ENCODE measurements at regions not wholly inside any gene's neighbourhood (a gene's known extent, or its start where the extent isn't known, plus 50 kb on each side); places are given as distances from the start of the nearest gene placed in this dataset.

- no peaks in the 10 kb centered on the region for H3K4me1 ChIP-seq (ENCODE audit: insufficient read depth, low read length)
- H3K9me3 ChIP-seq (ENCODE audit: control insufficient read depth, insufficient read depth, low read length) = no peaks in the 10 kb centered on the region
- no peaks in the 10 kb centered on the region for H3K36me3 ChIP-seq (ENCODE audit: insufficient read depth, low read length)
- no peak overlapping the region for H3K9ac ChIP-seq (ENCODE audit: low read depth, low read length)
Measured at GRCh38 chr4:53695540-53696463, 104.5 kb upstream of the LNX1 start.

- no peaks in the 10 kb centered on the region for H3K9me3 ChIP-seq (ENCODE audit: control insufficient read depth, insufficient read depth, low read length)
Measured at GRCh38 chr4:53694666-53695065, 103.4 kb upstream of the LNX1 start.

GRCh38 chr4:53693909-53694308 lies 102.6 kb upstream of the LNX1 start:
- H3K36me3 ChIP-seq (ENCODE audit: insufficient read depth, low read length) = no peaks in the 10 kb centered on the region
- no peaks in the 10 kb centered on the region for H3K4me1 ChIP-seq (ENCODE audit: insufficient read depth, low read length)
- H3K9me3 ChIP-seq (ENCODE audit: control insufficient read depth, insufficient read depth, low read length) = no peaks in the 10 kb centered on the region
- no peak overlapping the region for H3K9ac ChIP-seq (ENCODE audit: low read depth, low read length)

More at GRCh38 chr4:53694666-53695065, 103.4 kb upstream of the LNX1 start:
- no peaks in the 10 kb centered on the region for H3K36me3 ChIP-seq (ENCODE audit: insufficient read depth, low read length)
- H3K9ac ChIP-seq (ENCODE audit: low read depth, low read length) = no peak overlapping the region
- H3K4me1 ChIP-seq (ENCODE audit: insufficient read depth, low read length) = no peaks in the 10 kb centered on the region

DNA sequence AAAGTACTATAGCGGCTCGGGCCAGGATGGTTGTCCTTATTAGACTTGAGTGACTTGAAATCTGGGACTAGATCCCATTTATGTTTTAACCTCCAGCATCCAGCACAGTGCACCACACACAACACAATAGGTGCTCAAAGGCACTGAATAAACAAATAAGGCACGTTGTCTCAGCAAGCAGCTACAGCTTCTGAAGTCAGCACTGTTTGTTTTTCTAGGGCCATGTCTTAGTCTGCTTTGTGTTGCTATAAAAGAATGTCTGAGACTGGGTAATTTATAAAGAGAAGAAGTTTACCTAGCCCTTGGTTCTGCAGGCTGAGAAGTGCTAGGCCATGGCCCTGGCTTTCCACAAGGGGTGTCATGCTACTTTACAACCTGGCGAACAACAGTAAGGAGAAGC lies 102.1 kb upstream of the LNX1 start:
- Histone ChIP-seq H3K4me1 (ENCODE audit: insufficient read depth, low read length) (no peaks in the 10 kb centered on the region), H3K9me3 (ENCODE audit: control insufficient read depth, insufficient read depth, low read length) (no peaks in the 10 kb centered on the region), H3K9ac (ENCODE audit: low read depth, low read length) (no peak overlapping the region), H3K36me3 (ENCODE audit: insufficient read depth, low read length) (no peaks in the 10 kb centered on the region)

- Histone ChIP-seq H3K4me1 (ENCODE audit: insufficient read depth, low read length) (no peaks in the 10 kb centered on the region), H3K36me3 (ENCODE audit: insufficient read depth, low read length) (no peaks in the 10 kb centered on the region), H3K9ac (ENCODE audit: low read depth, low read length) (no peak overlapping the region), H3K9me3 (ENCODE audit: control insufficient read depth, insufficient read depth, low read length) (no peaks in the 10 kb centered on the region)
Measured at GRCh38 chr4:53688186-53688790, 97.0 kb upstream of the LNX1 start.

DNA sequence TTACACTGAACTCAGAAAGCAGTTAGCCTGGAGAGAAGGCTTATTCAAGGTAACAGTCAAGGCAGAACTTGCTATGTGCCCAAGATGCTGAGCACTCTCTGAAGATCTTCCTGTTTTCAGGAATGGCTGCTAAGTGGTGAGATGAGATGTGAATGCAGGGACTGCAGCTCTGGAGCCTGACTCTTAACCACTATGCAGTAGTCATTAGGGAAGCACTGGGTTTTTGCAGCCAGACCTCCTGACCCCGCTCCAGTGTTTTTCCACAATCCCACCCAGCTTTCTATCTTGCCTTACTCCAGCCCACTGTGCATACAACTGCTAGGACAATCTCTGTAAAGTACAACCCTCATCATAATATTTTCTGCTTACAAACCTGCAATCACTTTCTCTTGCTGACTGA lies 95.2 kb upstream of the LNX1 start:
- Histone ChIP-seq H3K4me1 (ENCODE audit: insufficient read depth, low read length) (no peaks in the 10 kb centered on the region), H3K36me3 (ENCODE audit: insufficient read depth, low read length) (no peaks in the 10 kb centered on the region), H3K9ac (ENCODE audit: low read depth, low read length) (no peak overlapping the region), H3K9me3 (ENCODE audit: control insufficient read depth, insufficient read depth, low read length) (no peaks in the 10 kb centered on the region)

DNA sequence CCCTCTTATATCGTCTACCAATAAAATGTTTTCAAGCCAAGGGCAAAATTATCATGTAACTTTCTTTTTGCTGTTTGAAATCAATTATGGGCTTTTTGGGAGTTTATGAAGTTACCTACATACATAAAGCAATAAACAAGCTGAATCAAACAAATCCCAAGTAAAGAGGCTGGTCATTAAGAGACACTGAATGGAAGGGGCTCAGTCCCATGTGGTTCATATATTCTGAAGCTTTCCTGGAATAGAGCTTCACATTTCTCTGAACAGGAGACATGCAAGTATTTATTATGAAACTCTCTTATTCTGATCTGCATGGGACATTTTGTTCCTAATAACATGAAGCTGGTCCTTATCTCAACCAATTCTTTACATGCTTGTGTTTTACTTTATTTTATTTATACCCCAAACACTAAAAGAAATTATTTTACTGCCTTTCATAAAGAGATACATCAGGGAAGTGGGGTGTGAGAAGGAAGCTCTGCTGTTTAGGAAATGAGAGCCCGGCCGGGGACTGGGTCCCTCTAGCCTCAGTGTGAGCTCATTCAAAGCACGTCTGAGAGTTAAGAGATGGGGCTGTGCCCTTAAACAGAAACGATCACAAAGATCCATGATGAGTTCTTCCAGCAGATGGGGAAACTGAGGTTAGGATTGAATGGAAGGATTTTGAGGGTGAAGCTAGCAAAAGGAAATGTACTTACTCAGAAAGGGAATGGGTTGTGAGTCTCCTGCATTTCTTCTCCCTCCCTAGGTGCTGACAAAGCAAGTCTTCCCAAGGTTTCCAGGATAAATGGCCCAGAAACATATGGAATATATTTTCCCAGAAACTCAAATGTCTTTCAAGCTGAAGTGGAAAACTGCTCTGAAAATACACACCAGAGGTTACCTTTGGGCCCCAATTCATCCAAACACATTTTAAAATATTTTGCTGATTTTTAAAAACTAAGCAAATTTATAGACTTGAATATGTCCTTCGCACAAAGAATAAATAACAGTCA lies 93.1 kb upstream of the LNX1 start:
- no peak overlapping the region for H3K9ac ChIP-seq (ENCODE audit: low read depth, low read length)
- H3K4me1 ChIP-seq (ENCODE audit: insufficient read depth, low read length) = no peaks in the 10 kb centered on the region
- H3K36me3 ChIP-seq (ENCODE audit: insufficient read depth, low read length) = no peaks in the 10 kb centered on the region
- no peaks in the 10 kb centered on the region for H3K9me3 ChIP-seq (ENCODE audit: control insufficient read depth, insufficient read depth, low read length)

GRCh38 chr4:53682908-53683307 lies 91.6 kb upstream of the LNX1 start:
- H3K9me3 ChIP-seq (ENCODE audit: control insufficient read depth, insufficient read depth, low read length) = no peaks in the 10 kb centered on the region
- no peaks in the 10 kb centered on the region for H3K36me3 ChIP-seq (ENCODE audit: insufficient read depth, low read length)
- no peaks in the 10 kb centered on the region for H3K4me1 ChIP-seq (ENCODE audit: insufficient read depth, low read length)
- no peak overlapping the region for H3K9ac ChIP-seq (ENCODE audit: low read depth, low read length)

- no peak overlapping the region for H3K9ac ChIP-seq (ENCODE audit: low read depth, low read length)
- no peaks in the 10 kb centered on the region for H3K36me3 ChIP-seq (ENCODE audit: insufficient read depth, low read length)
- H3K4me1 ChIP-seq (ENCODE audit: insufficient read depth, low read length) = no peaks in the 10 kb centered on the region
- no peaks in the 10 kb centered on the region for H3K9me3 ChIP-seq (ENCODE audit: control insufficient read depth, insufficient read depth, low read length)
Measured at GRCh38 chr4:53682196-53682595, 90.9 kb upstream of the LNX1 start.

GRCh38 chr4:53680598-53680997 lies 89.3 kb upstream of the LNX1 start:
- no peaks in the 10 kb centered on the region for H3K36me3 ChIP-seq (ENCODE audit: insufficient read depth, low read length)
- no peaks in the 10 kb centered on the region for H3K9me3 ChIP-seq (ENCODE audit: control insufficient read depth, insufficient read depth, low read length)
- no peaks in the 10 kb centered on the region for H3K4me1 ChIP-seq (ENCODE audit: insufficient read depth, low read length)
- H3K9ac ChIP-seq (ENCODE audit: low read depth, low read length) = no peak overlapping the region

- Histone ChIP-seq H3K36me3 (ENCODE audit: insufficient read depth, low read length) (no peaks in the 10 kb centered on the region), H3K9me3 (ENCODE audit: control insufficient read depth, insufficient read depth, low read length) (no peaks in the 10 kb centered on the region), H3K9ac (ENCODE audit: low read depth, low read length) (no peak overlapping the region), H3K4me1 (ENCODE audit: insufficient read depth, low read length) (no peaks in the 10 kb centered on the region)
Measured at GRCh38 chr4:53680168-53680567, 88.9 kb upstream of the LNX1 start.

GRCh38 chr4:53676402-53676871 lies 85.2 kb upstream of the LNX1 start:
- Histone ChIP-seq H3K36me3 (ENCODE audit: insufficient read depth, low read length) (no peaks in the 10 kb centered on the region), H3K4me1 (ENCODE audit: insufficient read depth, low read length) (no peaks in the 10 kb centered on the region), H3K9ac (ENCODE audit: low read depth, low read length) (no peak overlapping the region), H3K9me3 (ENCODE audit: control insufficient read depth, insufficient read depth, low read length) (no peaks in the 10 kb centered on the region)

GRCh38 chr4:53674903-53675302 lies 83.6 kb upstream of the LNX1 start:
- H3K36me3 ChIP-seq (ENCODE audit: insufficient read depth, low read length) = no peaks in the 10 kb centered on the region
- no peaks in the 10 kb centered on the region for H3K9me3 ChIP-seq (ENCODE audit: control insufficient read depth, insufficient read depth, low read length)
- no peak overlapping the region for H3K9ac ChIP-seq (ENCODE audit: low read depth, low read length)
- H3K4me1 ChIP-seq (ENCODE audit: insufficient read depth, low read length) = no peaks in the 10 kb centered on the region

- H3K9me3 ChIP-seq (ENCODE audit: control insufficient read depth, insufficient read depth, low read length) = no peaks in the 10 kb centered on the region
- H3K9ac ChIP-seq (ENCODE audit: low read depth, low read length) = no peak overlapping the region
- no peaks in the 10 kb centered on the region for H3K36me3 ChIP-seq (ENCODE audit: insufficient read depth, low read length)
- H3K4me1 ChIP-seq (ENCODE audit: insufficient read depth, low read length) = no peaks in the 10 kb centered on the region
Measured at GRCh38 chr4:53672873-53673272, 81.6 kb upstream of the LNX1 start.
